Left hindlimb (tissue), 1 donor: ENCODE measurements at regions not wholly inside any gene's neighbourhood (a gene's known extent, or its start where the extent isn't known, plus 50 kb on each side); places are given as distances from the start of the nearest gene placed in this dataset.

Source experiments
- DNase-seq: peaks from one replicate; pipeline ENCODE4 v3.0.0-alpha.2; 2018

GRCh38 chr4:24093446-24093845 lies 203.6 kb upstream of the PPARGC1A start:
- DNase-seq: no peak

GRCh38 chr4:24091639-24092233 lies 201.9 kb upstream of the PPARGC1A start:
- DNase-seq: no peak

GRCh38 chr4:24089851-24090534 lies 200.1 kb upstream of the PPARGC1A start:
- DNase-seq: no peak

- DNase-seq: no peak
Observed at GRCh38 chr4:24080871-24081270, 191.0 kb upstream of the PPARGC1A start.

- no peak for DNase-seq
Observed at GRCh38 chr4:24078347-24078962, 188.6 kb upstream of the PPARGC1A start.

- no peak for DNase-seq
Observed at GRCh38 chr4:24076811-24077210, 187.0 kb upstream of the PPARGC1A start.

GRCh38 chr4:24073948-24074347 lies 184.1 kb upstream of the PPARGC1A start:
- no peak for DNase-seq

GRCh38 chr4:24071612-24072372 lies 181.9 kb upstream of the PPARGC1A start:
- DNase-seq: no peak

GRCh38 chr4:24070117-24070516 lies 180.3 kb upstream of the PPARGC1A start:
- DNase-seq: no peak

GRCh38 chr4:24067367-24068193 lies 177.7 kb upstream of the PPARGC1A start:
- DNase-seq: peak; percentile 41

- no peak for DNase-seq
Observed at GRCh38 chr4:24065974-24066373, 176.1 kb upstream of the PPARGC1A start.

- DNase-seq: no peak
Observed at GRCh38 chr4:24063731-24064130, 173.9 kb upstream of the PPARGC1A start.

GRCh38 chr4:24060932-24061331 lies 171.1 kb upstream of the PPARGC1A start:
- DNase-seq: no peak

- DNase-seq: no peak
Observed at GRCh38 chr4:24059839-24060238, 170.0 kb upstream of the PPARGC1A start.

- no peak for DNase-seq
Observed at GRCh38 chr4:24057915-24058559, 168.2 kb upstream of the PPARGC1A start.

- no peak for DNase-seq
Observed at GRCh38 chr4:24056289-24056688, 166.4 kb upstream of the PPARGC1A start.

- DNase-seq: no peak
Observed at GRCh38 chr4:24055623-24056022, 165.8 kb upstream of the PPARGC1A start.

- no peak for DNase-seq
Observed at GRCh38 chr4:24054910-24055309, 165.1 kb upstream of the PPARGC1A start.

GRCh38 chr4:24053934-24054333 lies 164.1 kb upstream of the PPARGC1A start:
- DNase-seq: no peak

- no peak for DNase-seq
Observed at GRCh38 chr4:24044610-24045589, 155.1 kb upstream of the PPARGC1A start.

GRCh38 chr4:24042094-24042493 lies 152.2 kb upstream of the PPARGC1A start:
- DNase-seq: no peak
